ENCODE measurements at regions not wholly inside any gene's neighbourhood (a gene's known extent, or its start where the extent isn't known, plus 50 kb on each side); places are given as distances from the start of the nearest gene placed in this dataset.

- TF ChIP-seq, protein P1, sequence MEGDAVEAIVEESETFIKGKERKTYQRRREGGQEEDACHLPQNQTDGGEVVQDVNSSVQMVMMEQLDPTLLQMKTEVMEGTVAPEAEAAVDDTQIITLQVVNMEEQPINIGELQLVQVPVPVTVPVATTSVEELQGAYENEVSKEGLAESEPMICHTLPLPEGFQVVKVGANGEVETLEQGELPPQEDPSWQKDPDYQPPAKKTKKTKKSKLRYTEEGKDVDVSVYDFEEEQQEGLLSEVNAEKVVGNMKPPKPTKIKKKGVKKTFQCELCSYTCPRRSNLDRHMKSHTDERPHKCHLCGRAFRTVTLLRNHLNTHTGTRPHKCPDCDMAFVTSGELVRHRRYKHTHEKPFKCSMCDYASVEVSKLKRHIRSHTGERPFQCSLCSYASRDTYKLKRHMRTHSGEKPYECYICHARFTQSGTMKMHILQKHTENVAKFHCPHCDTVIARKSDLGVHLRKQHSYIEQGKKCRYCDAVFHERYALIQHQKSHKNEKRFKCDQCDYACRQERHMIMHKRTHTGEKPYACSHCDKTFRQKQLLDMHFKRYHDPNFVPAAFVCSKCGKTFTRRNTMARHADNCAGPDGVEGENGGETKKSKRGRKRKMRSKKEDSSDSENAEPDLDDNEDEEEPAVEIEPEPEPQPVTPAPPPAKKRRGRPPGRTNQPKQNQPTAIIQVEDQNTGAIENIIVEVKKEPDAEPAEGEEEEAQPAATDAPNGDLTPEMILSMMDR (conservative IDR thresholded peaks at IDR 0.05; ENCODE audit: low read depth in 2 of 2): no peak
- TF ChIP-seq EZH2 (IDR thresholded peaks at IDR 0.05; ENCODE audit: low read depth, unreplicated experiment): no peak
- no peak for TF ChIP-seq POLR2AphosphoS5 (IDR thresholded peaks at IDR 0.05; ENCODE audit: low read depth)
- no peak for TF ChIP-seq REST (IDR thresholded peaks at IDR 0.05; ENCODE audit: unreplicated experiment)
- no peak for TF ChIP-seq ZNF114 (CRISPR knock-in tag; IDR thresholded peaks at IDR 0.05)
- no peak for TF ChIP-seq CREB1 (CRISPR knock-in tag; IDR thresholded peaks at IDR 0.05; ENCODE audit: low read depth)
- no peak for TF ChIP-seq EZH2phosphoT487 (IDR thresholded peaks at IDR 0.05; ENCODE audit: unreplicated experiment)
- TF ChIP-seq ZNF331 (CRISPR knock-in tag; IDR thresholded peaks at IDR 0.05; ENCODE audit: low read depth): no peak
- TF ChIP-seq NANOG (IDR thresholded peaks at IDR 0.05; ENCODE audit: borderline replicate concordance): no peak
Measured at GRCh38 chr4:153877898-153878297, 89.0 kb upstream of the SFRP2 start.
